Dedifferentiated amniotic fluid mesenchymal stem cell (primary cell): ENCODE measurements at regions not wholly inside any gene's neighbourhood (a gene's known extent, or its start where the extent isn't known, plus 50 kb on each side); places are given as distances from the start of the nearest gene placed in this dataset.
"Not testable (repeated sequence)": the region's sequence is repeated elsewhere in the genome, so short reads cannot be mapped to it uniquely, and the experiment has no call there.

Experiments
- DNase-seq: peaks from one replicate; pipeline ENCODE4 v3.0.0-alpha.2; 2016; ENCODE audit errors: extremely low spot score

DNA sequence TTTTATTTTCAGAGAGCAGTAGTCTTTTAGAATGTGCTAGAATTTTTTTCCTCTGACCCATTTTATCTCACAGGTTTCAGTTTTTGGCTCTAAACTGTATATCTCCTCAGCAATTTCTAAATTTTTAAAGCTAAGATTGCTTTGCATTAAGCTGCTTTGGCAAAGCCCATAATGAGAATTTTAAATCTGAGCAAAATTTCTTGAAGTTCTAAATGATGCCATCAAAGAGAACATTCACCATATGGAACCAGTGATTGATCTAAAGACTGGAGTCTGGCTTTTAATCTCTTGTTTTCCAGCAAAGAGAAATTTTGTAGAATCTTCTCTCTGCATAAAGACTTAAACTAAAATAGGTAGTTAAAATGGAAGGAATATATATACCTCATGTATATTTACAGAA, 313.6 kb downstream of the TBC1D32 start:
- DNase-seq, result no peak

DNA sequence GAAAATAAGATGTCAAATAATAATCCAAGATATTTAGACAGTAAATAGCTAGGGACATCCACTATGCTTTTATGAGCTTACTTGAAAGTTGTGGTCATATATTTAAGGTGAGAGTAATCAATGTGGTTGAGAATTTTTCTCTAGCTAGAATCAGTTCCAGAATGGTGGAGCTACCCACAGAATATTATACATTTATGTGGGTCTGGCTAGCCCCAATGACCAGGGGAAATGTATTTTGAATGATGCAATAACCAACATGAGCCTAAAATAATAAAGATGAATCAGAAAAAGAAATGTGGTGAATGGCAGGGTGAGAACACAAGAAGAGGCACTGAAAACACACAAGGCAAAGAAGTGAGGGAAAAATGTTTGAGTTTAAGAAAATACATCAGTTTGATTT, 325.7 kb downstream of the TBC1D32 start:
- no peak for DNase-seq

- no peak for DNase-seq
These were observed 328.3 kb downstream of the TBC1D32 start for GRCh38 chr6:121006024-121006423.

DNA sequence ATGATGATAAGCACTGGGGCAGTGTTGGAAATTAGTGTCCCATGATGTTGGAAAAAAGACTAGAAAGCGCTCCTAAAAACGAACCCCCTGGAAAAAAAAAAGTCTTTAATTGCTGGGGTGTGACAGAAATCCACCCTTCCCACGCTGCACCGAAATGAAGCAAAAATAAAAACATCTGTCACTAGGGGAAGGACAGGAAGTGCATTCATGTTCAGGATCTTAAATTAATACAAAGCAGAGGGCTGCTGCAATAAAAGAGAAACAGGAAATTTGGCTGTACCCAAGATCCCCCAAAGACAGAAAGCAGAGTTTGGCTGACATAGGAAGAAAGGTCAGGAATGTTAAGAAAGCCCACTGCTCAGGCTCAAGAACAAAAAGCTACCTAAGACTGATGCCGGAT, 333.9 kb downstream of the TBC1D32 start:
- no peak for DNase-seq

- DNase-seq, result no peak
These were observed 337.9 kb downstream of the TBC1D32 start for GRCh38 chr6:120996340-120996739.

DNA sequence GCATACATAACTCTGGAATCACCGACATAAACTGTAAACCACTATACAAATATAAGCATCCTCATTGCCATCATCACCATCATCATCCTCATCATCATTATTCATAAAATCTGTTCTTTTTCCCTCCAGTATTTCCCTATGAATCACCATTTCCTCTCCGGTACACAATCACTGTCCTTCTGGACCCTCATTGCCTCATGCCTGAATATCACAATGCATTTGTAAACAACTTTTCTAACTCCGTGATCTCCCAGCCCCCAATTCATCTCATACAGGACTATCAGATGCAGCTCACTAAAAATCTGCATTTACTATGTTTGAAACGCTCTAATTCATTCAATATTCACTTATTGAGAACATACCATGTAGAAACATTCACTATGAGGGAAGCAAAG, 339.7 kb downstream of the TBC1D32 start:
- DNase-seq, result no peak

DNA sequence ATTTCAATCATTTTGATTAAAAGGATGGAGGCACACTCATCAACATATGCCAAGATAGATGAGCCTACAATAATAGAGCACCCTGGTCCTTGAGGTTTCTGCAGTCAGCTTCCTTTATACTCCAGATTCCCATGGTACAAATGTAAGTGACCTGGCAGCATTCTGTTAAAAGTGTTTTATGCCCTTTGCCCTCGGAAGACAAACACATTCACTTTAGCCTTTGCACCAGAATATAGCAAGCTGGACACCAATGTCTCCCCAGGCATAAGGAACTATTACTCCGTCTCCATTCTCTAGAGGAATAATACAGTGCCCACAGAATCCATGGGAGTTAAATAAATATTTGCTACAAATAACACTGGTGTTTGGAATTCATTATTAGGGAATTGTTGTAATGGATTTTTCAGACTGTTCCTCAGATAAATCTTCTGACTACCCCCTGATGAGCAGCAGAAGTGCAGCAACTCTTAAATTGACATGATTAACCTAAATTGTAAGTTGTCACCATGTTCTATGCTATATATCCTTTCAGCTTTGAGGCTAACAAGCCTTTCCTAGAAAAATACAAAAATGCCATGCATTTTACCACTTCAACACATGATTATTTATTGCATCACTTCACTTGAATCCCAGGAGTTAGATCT, 340.2 kb downstream of the TBC1D32 start:
- no peak for DNase-seq

GRCh38 chr6:120992257-120992656, 342.0 kb downstream of the TBC1D32 start:
- no peak for DNase-seq

GRCh38 chr6:120990866-120991265, 343.4 kb downstream of the TBC1D32 start:
- no peak for DNase-seq

DNA sequence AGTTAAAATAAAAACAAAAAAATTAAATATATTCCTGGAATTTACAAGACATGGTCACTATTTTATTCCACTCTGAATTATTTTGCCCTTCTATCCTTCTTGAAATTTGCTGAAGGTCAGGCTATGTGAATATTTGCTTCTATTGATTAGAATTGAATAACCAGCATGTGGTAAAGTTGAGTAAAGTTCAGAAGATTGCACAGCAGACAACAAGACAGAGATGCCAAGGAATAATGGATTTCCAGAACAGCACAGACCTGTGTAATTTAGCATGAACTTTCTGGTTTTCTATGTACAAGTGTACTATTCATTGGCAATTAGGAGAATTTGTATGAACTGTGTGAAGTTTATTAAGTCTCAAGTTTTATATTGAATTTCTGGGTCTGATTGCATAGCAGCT, 352.4 kb downstream of the TBC1D32 start:
- DNase-seq, result no peak

DNA sequence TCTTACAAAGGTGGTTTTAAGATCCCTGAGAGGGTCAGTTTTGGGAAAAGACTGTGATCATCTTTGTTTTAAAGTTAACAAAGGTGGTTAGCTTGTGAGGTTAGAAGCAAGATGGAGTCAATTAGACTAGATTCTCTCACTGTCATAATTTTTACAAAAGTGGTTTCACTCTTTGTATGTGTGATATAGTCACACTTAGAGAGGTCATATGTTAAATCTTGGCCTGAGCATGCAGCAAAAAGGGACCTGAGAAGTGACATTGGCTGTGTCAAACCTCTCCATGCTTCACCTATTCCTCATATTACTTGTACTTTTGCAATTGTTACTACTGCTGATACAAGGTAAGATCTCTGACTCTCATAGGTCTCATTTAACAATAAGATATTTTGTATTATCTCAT, 368.0 kb downstream of the TBC1D32 start:
- DNase-seq, result no peak

- no peak for DNase-seq
These were observed 368.5 kb downstream of the TBC1D32 start for GRCh38 chr6:120965814-120966213.

GRCh38 chr6:120960761-120961160, 373.5 kb downstream of the TBC1D32 start:
- DNase-seq, result no peak

DNA sequence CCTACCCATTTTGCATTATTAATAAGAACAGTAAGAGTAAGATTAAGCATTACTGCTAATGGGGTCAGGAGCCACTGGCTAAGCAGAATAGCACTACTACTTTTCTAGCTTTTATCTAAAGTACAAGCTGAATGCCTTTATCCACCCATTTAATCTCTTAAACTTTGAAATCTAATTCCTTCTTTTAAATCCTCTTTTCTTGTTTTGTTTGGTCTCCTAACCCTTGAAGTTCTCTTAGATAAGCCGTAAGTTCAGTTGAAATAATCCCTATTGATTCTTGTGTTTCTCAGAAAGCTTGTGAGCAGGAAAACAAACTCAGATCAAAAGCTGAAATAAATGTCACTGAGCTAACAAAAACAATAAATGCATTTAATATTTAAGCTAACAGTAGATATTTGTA, 380.2 kb downstream of the TBC1D32 start:
- DNase-seq, result no peak

DNA sequence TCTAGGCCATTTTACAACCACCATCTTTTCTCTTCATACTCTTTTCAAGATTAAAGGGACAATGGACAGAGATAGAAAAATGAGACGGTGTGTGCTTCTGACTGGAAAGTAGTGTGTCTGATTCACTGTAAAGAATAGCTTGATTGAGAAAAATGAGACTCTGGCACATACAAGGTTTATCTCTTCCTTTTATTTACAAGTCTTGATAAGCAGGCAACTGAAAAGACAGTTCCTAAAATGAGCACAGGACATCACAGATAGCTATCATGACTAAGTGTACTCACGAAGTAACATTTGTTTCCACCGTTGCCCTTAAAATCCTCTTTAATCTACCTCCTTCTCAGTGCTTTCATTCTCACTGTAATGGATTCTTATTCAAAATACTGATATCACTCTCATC, 383.0 kb downstream of the TBC1D32 start:
- no peak for DNase-seq

DNA sequence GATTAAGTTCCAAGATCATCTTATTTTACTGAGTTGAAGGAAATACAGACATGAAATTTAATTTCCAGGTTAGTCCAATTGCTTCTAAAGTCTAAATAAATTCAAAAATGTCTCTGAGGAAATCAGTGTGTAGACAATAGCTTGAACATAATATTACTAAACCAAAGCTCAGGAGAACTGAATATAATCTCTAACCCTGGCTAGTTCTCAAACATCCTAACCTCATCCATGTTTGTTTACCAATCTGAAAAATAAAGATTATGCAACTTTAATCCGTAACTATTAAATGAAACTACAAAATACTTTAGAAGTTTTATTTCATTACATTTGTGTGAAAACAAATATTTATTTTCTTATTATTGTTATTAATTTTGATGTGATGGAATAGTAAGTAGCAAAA, 387.2 kb downstream of the TBC1D32 start:
- DNase-seq, result no peak

GRCh38 chr6:120945905-120946594, 388.2 kb downstream of the TBC1D32 start:
- DNase-seq, result no peak

- DNase-seq, result no peak
These were observed 395.3 kb downstream of the TBC1D32 start for GRCh38 chr6:120938876-120939472.

- DNase-seq, result no peak
These were observed 396.0 kb downstream of the TBC1D32 start for GRCh38 chr6:120938164-120938875.

- DNase-seq, result no peak
These were observed 398.4 kb downstream of the TBC1D32 start for GRCh38 chr6:120935908-120936307.

DNA sequence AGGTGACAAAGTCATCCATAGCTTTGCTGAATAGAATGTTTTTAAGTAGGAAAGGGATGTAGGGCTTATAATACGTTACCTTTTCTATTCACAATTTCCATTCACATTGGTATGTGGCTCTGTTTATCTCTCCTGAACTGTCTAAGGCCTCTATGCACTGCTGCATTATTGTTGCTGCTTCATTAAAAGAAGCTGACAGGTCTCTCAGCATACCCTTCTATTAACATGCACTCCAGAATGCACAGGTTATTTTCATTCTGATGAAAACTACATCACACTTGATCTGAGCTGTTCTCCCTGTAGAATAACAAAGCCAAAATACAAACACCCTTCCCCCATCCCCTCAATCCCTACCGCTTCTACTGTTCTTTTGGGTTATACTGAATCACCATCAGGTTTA, 399.3 kb downstream of the TBC1D32 start:
- no peak for DNase-seq

- not testable (repeated sequence) for DNase-seq
These were observed 402.6 kb downstream of the TBC1D32 start for GRCh38 chr6:120931520-120932180.
